Endometrium (tissue), 2 donors: ENCODE measurements at regions not wholly inside any gene's neighbourhood (a gene's known extent, or its start where the extent isn't known, plus 50 kb on each side); places are given as distances from the start of the nearest gene placed in this dataset.
A peak's percentile ranks its signal among the peaks of the same experiment; 100 is the strongest.

Source experiments
- FAIRE-seq: peaks from 2 replicates; lab custom pipeline; 2012; peaks lifted over from hg19 to GRCh38; lab: Jason Lieb, UNC
- donor health status: control.
- donor health status: control.

DNA sequence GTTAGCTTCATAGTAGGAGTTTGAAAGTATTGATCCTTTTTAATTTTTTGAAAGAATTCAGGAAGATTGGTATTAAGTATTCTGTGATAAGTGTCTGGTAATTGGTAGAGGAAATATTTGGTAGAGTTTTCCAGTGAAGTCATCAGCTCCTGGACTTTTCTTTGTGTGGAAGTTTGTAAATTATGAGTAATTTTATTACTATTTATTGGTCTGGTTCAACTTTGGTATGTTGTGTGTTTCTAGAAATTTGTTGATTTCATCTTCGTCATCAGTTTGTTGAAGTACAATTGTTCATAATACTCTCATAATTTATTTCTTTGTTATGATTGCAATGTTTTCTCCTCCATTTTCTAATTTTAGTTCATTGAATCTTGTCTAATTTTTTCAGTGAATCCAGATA, 832.0 kb downstream of the OTOL1 start:
- FAIRE-seq = peak; percentile 74

- FAIRE-seq = no peak
These were observed 832.9 kb downstream of the OTOL1 start for GRCh38 chr3:162329514-162329913.

GRCh38 chr3:162332344-162332743, 835.7 kb downstream of the OTOL1 start:
- no peak for FAIRE-seq

GRCh38 chr3:162334537-162334936, 837.9 kb downstream of the OTOL1 start:
- FAIRE-seq = no peak

GRCh38 chr3:162337630-162338029, 841.0 kb downstream of the OTOL1 start:
- no peak for FAIRE-seq

DNA sequence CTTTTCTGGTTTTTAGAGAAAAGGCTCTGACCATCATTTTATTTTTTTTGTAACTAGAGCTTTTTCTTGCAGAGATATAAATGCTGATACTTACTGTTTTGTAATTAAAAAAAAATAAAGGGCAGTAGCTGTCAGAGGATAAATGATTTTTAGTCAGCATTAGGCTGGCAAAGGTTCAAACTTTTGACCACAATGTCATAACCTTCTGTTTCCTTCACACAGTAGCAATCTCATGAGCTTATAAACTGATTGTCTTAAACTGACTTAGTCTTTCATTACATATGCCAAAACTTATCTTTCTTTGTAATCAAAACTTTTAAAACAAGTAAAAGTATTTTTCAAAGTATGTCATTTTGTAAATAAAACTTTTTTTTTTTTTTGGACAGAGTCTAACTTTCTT, 841.9 kb downstream of the OTOL1 start:
- FAIRE-seq = no peak

DNA sequence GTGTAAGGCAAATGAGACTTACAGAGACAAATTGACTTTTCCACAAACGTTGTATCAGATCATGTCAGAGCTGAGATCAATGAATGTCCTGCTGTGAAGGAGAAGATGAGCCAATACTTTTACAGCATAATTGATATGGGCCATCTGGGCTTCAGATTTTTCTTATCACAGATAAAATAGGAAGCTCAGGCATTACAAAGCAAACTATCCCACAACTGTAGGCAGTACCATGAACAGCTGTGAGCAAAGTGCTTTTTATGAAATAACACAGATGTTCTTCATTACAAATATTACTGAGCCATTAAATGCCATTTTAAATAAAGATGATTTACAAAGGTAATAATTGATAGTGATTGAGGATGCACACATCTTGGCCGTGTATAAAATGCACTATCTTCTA, 852.3 kb downstream of the OTOL1 start:
- peak; percentile 35 for FAIRE-seq

DNA sequence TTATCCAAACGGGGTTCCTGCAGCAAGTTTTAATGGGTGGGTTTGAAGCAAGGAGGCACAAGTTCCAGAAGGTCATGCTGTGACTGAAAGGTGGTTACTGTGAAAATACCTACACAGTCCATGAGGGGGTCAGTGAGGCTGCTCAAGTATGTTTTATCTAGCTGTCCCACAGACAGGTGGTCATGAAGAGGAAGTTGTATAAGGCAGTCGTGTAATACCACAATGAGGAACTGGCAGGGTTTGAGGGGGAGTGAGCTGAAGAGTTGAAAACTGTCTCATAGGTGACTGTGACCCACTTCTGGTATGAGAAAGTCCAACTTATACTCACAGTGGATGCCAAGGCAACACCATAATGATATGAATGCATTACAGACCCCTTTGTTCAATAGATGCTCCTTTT, 856.8 kb downstream of the OTOL1 start:
- FAIRE-seq = no peak

DNA sequence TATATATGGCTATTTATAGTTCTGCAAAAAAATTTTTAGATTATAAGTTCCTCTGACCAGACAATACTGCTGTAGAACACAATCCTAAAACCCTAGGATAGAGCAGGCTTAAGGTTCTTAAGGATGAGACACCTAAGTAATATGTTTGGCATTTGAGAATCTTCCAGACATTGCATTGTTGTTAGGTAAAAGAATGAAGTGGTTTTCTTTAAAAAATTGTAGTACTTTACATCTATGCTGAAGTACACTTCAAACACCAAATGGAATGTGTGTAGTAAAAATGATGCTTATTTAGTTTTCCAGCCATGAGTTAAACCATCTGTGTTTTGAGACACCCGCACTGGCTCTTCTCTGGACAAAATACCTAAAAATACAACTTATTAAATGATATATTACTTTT, 857.7 kb downstream of the OTOL1 start:
- FAIRE-seq = peak; percentile 81

GRCh38 chr3:162365066-162365719, 868.6 kb downstream of the OTOL1 start:
- peak; percentile 74 for FAIRE-seq

GRCh38 chr3:162366166-162366766, 869.7 kb downstream of the OTOL1 start:
- FAIRE-seq = no peak

DNA sequence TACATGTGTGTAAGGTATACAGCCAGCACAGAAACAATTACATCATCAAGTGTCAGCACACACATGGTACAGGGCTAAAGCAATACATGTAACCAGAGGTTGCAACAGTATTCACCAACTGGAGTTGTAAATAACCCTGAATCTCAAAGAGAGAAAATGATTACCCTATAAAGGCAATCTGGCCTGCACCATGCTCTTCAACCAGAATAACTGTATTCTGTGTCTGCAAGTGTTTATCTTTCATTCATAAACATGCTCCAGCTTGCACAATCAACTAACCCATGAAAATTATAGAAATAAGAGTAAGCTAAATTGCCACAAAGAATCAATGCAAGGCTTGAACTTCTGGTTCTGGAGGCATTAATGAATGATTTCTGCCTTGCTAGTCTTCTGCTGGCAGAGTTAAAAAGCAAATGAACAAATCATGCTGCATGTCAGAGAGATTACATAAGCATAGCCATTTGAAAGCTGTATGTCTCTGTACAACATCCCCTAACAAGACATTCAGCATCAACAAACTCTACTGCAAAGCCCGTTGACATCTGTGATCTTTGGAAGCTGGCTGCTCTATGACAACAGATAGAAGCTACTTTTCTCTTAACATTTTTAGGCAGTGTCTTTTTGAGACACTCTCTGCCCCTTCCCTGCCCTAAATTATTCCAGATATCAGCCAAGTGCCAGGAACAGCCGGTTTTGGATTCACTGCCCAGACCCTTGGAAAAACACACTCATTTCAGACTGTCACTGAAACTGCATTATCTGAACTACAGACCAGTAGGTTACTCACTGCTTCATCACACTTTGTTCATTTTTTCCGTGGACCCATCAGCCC, 871.0 kb downstream of the OTOL1 start:
- no peak for FAIRE-seq

GRCh38 chr3:162368417-162368816, 871.8 kb downstream of the OTOL1 start:
- FAIRE-seq = no peak

DNA sequence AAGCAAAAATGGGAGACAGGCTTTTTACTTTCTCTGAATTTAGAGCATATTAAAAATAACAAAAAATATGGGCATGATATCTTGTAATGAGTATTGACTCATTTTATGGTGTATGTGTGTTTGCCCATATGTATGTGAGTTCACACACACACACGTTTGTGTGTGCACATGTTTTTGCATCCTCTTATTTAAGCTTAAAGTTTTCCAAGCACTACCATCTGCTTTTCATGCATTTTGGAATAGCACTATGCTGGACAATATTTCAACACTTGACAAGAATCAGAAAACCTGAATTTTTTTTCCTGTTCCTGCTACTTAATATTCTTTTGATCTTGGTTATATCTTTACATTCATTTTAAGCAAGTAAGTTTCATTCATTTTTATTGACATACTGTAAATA, 872.7 kb downstream of the OTOL1 start:
- no peak for FAIRE-seq

DNA sequence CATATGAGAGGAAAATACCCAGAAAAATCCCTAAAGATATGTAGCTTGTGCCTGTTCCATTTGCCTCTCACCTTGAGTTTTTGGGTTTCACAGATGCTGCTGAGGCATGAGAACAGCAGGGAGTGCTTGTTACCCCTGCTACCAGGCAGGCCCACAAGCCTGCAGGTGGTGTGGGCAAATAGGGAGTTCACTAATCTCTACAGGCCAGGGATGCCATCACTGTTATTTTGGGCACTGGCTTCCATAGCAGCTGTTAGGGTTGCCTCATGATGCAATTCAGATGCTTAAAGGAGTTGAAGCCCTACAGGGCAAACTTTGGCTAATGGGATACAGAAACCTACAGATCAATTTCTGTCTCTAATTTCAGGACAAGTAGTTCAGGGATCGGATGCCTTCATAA, 873.5 kb downstream of the OTOL1 start:
- FAIRE-seq = no peak

- FAIRE-seq = no peak
These were observed 880.2 kb downstream of the OTOL1 start for GRCh38 chr3:162376761-162377160.

DNA sequence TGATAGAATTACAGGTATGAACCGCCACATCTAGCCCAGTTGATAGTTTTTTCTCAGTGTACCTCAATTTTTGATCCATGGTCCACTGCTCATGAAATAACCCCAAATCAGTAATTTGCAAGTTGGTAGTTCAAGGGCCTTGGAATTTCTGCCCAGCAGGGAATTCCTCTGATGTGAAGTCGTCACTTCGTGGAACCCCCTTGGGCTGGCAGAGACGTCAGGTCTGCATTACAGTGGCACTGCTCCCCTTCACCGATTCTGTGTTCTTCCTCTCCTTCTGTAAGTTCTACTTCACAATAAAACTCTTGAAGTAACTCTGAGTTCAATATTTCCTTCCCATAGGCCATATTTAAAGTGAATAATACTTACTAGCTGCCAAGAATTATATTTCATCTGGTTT, 881.0 kb downstream of the OTOL1 start:
- FAIRE-seq = no peak

DNA sequence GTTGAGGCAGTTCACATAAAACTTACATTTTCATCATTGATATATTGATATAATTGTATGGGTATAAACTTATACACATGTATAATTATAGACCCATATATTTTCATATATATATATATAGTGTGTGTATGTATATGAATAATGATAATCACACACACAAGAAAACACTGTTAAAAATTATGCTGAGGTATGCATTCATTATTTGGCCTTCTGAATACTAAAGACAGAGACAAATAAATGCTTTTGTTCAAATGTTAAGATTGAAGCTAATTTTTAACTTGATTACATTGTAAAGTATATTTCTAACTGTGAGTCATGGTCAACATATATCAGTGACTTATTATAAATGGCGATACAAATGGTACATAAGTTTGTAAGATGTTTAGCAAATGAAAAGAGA, 888.8 kb downstream of the OTOL1 start:
- FAIRE-seq = no peak

DNA sequence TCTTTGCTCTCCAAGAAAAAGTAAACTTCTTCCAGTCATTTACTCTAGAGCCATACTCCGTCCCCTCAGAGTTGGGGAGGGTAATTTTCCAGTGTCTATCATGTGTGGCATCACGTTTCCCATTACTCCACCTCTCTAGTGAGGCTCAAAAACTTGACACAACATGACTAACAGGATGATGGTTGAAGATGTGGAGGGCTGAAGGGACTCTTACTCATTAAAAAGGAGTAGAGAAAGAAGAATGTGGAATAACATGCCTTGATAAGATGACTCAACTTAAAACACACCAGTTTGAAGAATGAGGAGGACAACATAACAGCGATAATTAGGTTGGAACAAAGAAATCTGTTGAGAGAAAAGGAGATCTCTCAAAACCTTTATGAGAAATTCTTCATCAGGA, 894.3 kb downstream of the OTOL1 start:
- no peak for FAIRE-seq

DNA sequence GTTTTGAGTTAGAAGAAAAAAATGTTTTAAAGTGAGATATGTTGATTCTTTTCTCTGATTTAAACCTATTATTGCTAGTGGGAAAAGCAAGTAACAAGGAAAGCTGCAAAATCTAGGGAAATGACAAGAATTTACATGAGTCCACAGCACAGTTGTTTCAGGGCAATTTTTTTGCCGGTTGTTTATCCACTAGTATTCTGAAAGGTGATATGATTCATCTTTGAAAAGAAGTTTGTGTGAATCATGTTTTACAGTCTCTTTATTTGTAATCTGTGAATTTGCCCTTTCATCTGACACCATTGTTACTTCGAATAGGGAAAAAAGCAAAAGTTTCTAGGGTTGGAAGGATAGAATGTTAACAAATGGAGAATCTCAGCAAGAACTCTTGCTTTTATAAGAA, 894.7 kb downstream of the OTOL1 start:
- no peak for FAIRE-seq

DNA sequence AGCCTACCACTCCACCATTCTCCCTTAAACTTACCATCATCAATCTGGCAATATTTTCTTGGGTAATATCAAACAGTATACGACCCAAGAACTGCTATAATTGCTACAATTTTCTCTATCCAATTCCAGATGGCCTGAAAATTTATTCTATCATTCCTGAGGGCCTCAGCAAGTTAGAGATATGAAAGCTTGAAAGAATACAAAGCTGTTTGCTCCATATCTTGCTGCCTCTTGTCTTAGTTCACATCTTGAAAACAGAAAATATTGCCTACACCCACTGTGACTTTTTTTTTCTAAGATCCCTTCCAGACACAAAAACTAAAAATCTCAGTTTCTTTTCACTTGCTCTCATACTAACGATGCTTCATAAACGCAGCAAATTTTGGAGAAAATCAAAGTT, 898.9 kb downstream of the OTOL1 start:
- FAIRE-seq = no peak

- FAIRE-seq = no peak
These were observed 901.9 kb downstream of the OTOL1 start for GRCh38 chr3:162398554-162398953.

DNA sequence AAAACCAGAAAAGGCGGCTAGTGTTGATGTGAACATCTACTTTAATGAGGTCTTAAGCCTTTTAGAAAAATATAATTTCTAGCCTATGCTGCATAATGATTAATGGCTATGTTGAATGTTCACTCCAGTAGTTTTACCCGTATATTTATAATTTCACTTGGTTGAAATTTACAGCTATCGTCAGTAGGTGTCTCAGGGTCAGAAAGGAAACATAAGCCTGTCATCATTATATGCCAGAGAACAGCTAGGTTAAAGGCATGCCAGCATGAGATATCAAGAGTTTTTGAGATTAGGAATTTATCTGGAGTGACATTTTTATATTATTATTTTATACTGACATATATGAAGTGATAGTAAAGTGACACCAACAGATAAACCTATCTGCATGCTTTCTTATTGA, 904.1 kb downstream of the OTOL1 start:
- no peak for FAIRE-seq
